Suppressor macrophage treated with lipopolysaccharide for 1 hour (primary cell): ENCODE measurements at regions not wholly inside any gene's neighbourhood (a gene's known extent, or its start where the extent isn't known, plus 50 kb on each side); places are given as distances from the start of the nearest gene placed in this dataset.

ENCODE experiments used
- DNase-seq, 3 donors: peaks; one replicate each; pipeline ENCODE4 v3.0.0-alpha.2; 2020 to 2022

DNA sequence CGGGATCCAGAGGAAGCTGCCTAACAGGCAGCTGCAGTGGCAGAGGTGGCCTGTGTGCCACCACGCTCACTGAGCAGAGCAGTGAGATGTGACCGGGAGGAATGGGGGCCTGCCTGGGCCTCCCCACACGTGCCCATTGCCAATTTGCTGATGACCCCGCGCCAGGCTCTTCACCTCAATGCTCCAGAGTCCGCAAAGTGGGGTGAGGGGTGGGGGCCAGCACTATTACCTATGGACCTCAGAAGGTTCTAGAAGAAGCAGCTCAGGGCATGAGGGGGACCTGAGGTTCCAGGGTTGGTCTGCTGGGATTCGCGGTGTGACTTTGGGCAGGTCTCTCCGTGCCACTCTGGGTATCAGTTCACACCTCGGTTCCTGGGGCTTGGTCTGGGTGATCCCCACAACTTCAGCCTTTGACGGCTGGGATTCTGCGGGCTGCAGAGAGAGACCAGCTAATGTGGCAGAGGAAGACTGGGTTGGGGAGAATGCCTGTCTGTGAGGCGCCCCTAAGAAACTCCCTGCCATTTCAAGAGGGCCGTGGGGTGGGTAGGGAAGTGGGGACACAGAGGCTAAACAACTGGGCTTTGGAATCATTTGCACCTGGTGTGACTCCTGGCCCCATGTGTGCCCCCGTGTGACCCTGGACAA is 231.0 kb upstream of the MVB12B start:
- DNase-seq: no peak

- DNase-seq: no peak
Measured at GRCh38 chr9:126096340-126096739, 230.3 kb upstream of the MVB12B start.

GRCh38 chr9:126097679-126098078 is 228.9 kb upstream of the MVB12B start:
- no peak for DNase-seq

DNA sequence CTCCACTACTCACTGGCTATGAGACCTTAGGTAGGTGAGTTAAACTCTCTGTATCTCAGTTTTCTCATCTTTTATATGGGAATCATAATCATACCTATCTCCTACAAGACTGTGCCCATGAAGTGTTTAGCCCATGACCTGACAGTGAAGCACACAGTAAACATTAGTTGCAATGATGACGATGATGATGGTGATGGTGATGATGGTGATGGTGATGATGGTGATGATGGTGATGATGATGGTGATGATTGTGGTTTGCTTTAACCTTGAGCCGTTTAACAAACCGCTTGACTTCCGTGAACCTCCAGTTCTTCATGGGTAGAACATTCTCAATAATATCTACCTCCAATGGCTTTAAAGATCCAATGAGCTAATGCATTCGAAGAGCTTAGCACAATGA is 220.2 kb upstream of the MVB12B start:
- DNase-seq: no peak

DNA sequence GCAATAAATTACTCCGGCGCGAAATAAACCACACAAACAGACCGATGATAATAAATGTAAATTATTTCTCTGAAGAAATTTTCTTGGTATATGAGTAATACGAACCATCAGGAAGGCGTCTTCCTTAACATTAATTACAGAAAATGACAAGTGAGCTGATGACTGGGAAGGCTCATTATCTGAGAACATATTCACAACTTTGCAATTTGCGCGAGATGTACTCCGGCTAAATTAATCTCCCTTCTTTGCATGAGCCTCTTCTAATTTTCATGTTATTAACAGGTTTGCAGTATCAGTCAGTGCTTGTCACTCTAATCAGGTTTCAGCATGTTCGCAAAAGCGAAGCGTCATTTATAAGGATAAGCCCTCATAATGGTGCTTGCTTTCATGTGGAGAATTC is 218.9 kb upstream of the MVB12B start:
- no peak for DNase-seq

DNA sequence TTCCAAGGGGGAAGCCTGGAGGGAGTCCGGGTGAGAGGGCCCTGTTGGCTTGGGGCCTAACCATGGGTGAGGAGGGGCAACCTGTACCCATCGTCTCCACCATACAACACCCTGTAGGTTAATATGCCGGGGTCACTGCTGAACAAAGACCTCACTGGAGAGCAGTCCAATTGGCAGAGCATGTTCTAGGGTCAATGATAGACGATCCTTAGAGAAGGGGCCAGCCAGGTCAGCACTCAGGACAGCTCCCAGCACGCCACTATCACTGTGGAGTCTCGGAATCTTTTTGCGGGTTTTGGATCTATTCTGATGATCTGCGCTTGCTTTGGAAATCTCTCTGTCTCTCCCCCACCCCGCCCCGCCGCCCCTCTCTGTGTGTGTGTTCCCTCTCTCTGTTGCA is 218.4 kb upstream of the MVB12B start:
- no peak for DNase-seq

GRCh38 chr9:126109575-126109974 is 217.1 kb upstream of the MVB12B start:
- DNase-seq: no peak

DNA sequence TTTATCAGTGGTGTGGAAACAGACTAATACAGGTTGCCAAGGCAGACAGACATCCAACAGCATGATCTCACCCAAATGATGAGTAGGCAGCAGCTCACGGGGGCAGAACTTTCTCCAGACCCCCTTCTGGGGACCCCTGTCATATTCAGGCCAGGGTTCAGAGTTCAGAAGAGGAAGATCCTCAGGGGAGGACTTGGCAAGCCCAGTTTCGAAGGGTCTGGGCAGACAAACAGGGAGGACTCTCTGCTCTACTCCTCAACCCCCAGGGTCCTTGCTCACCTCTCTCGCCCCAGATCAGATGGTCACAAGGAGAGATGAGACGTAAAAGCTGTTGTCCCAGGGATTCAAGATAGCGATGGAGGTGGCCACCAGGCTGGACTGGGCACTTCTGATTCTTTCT is 215.1 kb upstream of the MVB12B start:
- no peak for DNase-seq

- no peak for DNase-seq
Measured at GRCh38 chr9:126112135-126112720, 214.4 kb upstream of the MVB12B start.

- no peak for DNase-seq
Measured at GRCh38 chr9:126113176-126113575, 213.5 kb upstream of the MVB12B start.

DNA sequence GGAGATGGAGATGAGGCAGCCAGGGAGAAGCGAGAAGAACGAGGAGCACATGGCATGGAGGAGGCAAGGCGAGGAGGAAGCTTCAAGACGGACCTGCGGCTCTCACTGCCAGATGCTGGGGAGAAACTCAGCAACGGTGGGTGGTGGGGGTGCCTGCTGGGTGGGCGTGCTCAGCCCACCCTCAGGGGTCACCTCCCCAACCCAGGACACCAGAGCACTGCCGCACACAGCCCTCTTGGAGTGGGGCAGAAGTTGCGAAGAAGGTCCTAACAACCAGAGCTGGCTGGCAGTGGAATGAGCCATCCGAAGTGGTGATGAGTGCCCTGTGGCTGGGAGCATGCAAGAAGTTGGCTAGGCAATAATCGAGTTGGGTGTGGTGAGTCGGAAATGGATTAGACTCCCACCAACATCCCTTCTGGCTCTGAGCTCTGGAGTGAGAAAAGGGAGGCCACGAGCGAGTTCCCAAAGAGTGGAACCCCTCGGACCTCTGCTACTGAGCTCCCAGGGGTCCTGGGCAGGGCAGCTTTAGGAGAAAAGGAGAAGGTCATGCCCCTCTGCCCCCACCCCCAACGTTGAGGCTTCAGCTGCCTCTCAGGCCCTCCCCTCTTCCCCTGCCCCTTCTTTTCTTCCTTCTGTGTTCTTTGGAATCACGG is 212.7 kb upstream of the MVB12B start:
- DNase-seq: no peak

- DNase-seq: no peak
Measured at GRCh38 chr9:126114409-126114760, 212.2 kb upstream of the MVB12B start.

GRCh38 chr9:126114850-126115460 is 211.7 kb upstream of the MVB12B start:
- DNase-seq: no peak

DNA sequence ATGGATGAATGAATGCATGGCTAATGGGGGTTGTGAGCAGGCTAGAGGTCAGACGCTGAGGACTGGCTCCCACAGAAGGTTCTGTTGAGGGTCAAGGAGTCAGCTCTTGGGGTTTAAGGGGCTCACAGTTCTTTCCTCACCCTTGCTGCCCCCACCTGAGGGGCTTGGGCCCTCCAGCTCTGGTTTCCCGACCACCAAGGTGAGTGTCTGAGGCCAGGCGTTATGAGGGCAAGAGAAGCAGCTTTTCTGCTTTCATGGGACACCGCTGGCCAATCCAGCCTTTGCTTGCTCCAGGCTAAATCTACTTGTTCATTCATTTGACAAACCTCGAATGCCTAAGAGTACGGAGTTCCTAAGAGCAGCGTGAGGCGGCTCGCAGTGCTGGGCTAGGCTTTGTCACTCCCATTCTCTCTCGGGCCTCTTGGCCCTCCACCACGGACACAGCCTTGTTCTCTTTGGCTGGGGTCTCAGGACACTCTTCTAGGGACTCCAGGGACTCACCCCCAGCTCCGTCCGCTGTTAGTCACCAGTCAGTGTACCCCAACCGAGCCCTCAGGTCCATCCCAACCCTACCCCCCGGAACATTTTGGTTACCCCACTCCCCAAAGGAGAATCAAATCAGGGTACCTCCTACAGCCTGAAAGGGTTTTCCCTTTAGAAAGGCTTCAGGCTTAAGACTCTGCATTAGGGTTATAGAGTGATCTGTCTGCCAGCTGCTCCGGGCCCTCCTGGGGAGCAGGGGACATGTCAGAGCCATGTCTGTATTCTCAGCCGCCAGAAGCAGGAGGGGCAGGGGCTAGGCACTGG is 210.1 kb upstream of the MVB12B start:
- DNase-seq: no peak

GRCh38 chr9:126117158-126117425 is 209.5 kb upstream of the MVB12B start:
- no peak for DNase-seq

- no peak for DNase-seq
Measured at GRCh38 chr9:126117631-126118030, 209.0 kb upstream of the MVB12B start.

GRCh38 chr9:126119731-126120130 is 206.9 kb upstream of the MVB12B start:
- no peak for DNase-seq

- no peak for DNase-seq
Measured at GRCh38 chr9:126122901-126123616, 203.6 kb upstream of the MVB12B start.

DNA sequence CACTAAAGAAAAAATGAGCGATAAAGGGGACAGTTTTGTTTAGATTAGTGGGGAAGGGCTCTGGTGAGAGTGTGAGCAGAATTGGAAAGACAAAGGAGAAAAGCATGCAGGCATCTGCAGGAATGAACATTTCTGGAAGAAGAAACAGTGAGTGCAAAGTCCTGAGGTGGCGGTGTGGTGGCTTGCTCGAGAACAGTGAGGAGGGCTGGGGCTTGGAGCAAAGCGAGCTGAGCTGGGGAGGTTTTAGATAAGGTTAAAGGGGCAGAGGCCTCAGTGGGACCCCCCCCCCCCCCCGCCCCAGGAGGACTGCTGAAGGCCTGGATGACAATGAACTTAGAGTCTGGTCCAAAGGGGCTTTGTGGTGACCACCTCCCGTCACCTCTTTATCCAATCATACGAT is 202.7 kb upstream of the MVB12B start:
- DNase-seq: no peak

DNA sequence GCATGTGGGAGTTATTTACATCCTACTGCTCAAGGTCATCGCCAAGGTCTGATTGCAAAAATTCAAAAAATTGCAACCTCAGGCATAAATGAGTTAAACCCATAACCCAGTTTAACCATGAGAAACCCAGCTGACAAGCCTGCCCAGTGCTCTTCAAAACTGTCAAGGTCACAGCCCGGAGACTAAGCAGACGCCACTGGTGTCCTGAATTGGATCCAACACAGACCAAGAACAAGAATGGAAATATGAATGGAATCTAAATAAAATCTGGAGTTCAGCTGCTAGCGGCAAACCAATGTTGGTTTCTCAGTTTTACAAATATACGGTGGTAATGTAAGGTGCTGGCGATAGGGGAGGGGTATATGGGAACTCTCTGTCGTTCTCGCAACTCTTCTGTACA is 201.5 kb upstream of the MVB12B start:
- DNase-seq: no peak

DNA sequence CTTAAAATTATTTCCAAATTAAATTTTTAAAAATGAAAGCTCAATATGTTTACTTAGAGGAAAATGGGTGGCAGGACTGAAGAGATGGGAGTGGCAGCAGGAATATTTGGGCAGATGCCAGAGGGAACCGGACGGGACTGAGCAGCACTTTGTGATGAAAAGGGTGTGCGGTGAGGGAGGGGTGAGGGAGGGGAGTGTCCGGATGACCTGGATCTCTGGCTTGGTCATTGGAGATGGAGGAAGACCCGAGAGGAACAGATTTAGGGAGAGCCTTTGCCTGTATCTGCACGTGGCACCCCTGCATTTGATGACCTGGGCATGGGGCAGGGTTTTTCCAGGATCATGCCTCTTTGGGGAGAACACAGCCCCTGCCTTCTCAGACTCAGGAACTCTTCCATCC is 201.1 kb upstream of the MVB12B start:
- DNase-seq: no peak

GRCh38 chr9:126125992-126126409 is 200.6 kb upstream of the MVB12B start:
- DNase-seq: no peak

DNA sequence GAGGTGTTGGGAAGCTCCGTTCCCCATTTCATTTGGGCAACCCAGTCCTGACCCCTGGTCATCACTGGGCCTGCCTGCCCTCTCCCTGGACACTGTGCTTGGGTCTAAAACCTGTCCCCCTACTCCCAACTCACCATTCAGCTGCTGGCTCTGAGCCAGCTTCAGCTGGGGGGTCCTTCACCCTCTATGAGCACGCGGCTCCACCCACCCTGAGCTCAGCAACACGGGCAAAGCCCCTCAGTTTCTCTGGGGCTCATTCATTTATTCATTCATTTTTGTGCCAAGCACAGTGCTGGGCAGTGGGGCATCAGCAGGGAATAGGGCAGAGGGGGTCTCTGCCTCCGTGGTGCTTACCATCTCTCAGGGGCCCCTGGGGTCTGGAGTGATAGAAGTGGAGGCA is 199.8 kb upstream of the MVB12B start:
- DNase-seq: no peak
